22Rv1 (cell line): ENCODE measurements at regions not wholly inside any gene's neighbourhood (a gene's known extent, or its start where the extent isn't known, plus 50 kb on each side); places are given as distances from the start of the nearest gene placed in this dataset.

Experiments
- CTCF ChIP-seq: fragments of 450-650 bp; IDR thresholded peaks from 2 replicates; pipeline ENCODE4 v1.5.1; 2017; ENCODE audit warnings: mild to moderate bottlenecking
- ZFX ChIP-seq: fragments of 450-650 bp; IDR thresholded peaks from 2 replicates; pipeline ENCODE4 v1.6.1; 2017; ENCODE audit warnings: antibody characterized with exemption, borderline replicate concordance

DNA sequence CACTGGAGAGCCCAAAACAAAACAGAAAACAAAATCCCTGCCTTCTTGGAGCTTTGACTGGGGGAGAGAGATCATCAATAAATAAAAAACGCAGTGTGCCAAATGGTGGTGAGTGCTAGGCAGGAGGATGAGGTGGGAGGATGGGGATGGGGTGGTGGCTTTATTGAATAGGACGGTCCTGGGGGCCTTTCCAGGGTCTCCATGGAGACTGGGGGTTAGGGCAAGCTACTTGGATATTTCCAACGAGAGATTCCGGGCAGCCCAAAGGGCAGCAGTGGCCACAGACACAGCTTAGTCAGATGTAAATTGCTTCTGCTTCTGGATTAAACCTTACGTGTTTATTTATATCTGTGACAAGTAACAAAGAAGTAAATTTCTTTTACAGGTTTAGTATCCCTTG lies 700.1 kb downstream of the QKI start:
- TF ChIP-seq CTCF (no peak), ZFX (no peak)
